ENCODE measurements at regions not wholly inside any gene's neighbourhood (a gene's known extent, or its start where the extent isn't known, plus 50 kb on each side); places are given as distances from the start of the nearest gene placed in this dataset.

- TF ChIP-seq CTCF (IDR thresholded peaks at IDR 0.05; ENCODE audit: insufficient read depth, low read depth, low read length) (no peak), EZH2 (IDR thresholded peaks at IDR 0.05; ENCODE audit: insufficient read depth, low read length) (no peak)
Measured at GRCh38 chr14:86652526-86652925, 1122.6 kb downstream of the FLRT2 start.
